ENCODE measurements at regions not wholly inside any gene's neighbourhood (a gene's known extent, or its start where the extent isn't known, plus 50 kb on each side); places are given as distances from the start of the nearest gene placed in this dataset.
A peak's percentile ranks its signal among the peaks of the same experiment; 100 is the strongest.

DNA sequence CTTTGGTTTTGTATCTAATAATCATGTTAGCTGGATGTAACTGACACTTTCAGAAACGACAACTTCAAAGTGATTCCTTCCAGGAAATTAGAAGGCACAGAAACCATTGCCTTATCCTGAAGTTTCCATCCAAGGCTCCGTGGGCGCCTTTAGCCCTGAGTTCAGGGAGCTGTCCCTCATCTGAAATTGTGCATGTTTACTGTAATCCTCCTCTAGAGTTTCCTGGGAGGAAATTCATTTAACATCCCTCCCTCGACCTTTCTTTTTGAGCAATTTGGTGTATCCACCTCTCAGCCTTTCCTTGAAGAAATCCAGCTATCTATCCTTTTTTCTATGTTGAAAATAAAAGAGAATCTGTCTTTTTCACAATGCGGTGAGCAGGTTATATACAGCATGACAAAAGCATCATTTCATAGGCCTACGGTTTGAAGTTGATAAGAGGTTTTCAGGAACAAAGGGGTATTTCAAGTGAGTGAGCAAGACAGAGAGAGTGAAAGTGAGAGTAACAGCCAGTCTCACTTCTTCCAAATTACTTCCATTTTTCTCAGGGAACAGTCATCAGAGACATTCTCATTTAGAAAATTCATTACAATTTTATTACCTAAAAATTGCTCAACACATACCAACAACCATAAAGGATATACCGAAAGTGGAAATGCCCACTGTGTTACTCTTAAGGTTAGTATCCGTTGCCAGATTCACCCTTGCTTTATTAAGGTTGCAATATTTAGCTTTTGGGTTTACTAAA, 167.3 kb downstream of the MREG start:
- whole genome bisulfite sequencing (ENCODE audit: low lambda C conversion rate), result 88% methylated on average over 8 of the region's 8 CpGs
- TF ChIP-seq RFX5 (IDR thresholded peaks at IDR 0.05; ENCODE audit: low read length) (no peak), RAD21 (IDR thresholded peaks at IDR 0.05; ENCODE audit: low read length) (no peak), MEF2A (IDR thresholded peaks at IDR 0.05; ENCODE audit: borderline replicate concordance, low read depth) (no peak), FOXM1 (IDR thresholded peaks at IDR 0.05; ENCODE audit: low read depth) (no peak), FOSL2 (IDR thresholded peaks at IDR 0.05; ENCODE audit: borderline replicate concordance, low read depth) (no peak), CHD2 (IDR thresholded peaks at IDR 0.05; ENCODE audit: low read length, partially characterized antibody) (no peak)
- TF ChIP-seq, protein P1, sequence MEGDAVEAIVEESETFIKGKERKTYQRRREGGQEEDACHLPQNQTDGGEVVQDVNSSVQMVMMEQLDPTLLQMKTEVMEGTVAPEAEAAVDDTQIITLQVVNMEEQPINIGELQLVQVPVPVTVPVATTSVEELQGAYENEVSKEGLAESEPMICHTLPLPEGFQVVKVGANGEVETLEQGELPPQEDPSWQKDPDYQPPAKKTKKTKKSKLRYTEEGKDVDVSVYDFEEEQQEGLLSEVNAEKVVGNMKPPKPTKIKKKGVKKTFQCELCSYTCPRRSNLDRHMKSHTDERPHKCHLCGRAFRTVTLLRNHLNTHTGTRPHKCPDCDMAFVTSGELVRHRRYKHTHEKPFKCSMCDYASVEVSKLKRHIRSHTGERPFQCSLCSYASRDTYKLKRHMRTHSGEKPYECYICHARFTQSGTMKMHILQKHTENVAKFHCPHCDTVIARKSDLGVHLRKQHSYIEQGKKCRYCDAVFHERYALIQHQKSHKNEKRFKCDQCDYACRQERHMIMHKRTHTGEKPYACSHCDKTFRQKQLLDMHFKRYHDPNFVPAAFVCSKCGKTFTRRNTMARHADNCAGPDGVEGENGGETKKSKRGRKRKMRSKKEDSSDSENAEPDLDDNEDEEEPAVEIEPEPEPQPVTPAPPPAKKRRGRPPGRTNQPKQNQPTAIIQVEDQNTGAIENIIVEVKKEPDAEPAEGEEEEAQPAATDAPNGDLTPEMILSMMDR (IDR thresholded peaks at IDR 0.05), result no peak
- Histone ChIP-seq H3K36me3 (replicated peaks in 1 of 2; ENCODE audit: control insufficient read depth in 1 of 2, insufficient read depth in 2 of 2, low read length in 1 of 2) (no peaks in the 10 kb centered on the region), H3K9ac (no peak overlapping the region), H3K27me3 (ENCODE audit: insufficient read depth) (no peaks in the 10 kb centered on the region), H3K79me2 (ENCODE audit: insufficient read depth) (no peaks in the 10 kb centered on the region), H4K20me1 (ENCODE audit: insufficient read depth) (no peaks in the 10 kb centered on the region), H3K9me3 (no peaks in the 10 kb centered on the region), H3K4me1 (ENCODE audit: control insufficient read depth in 1 of 2, insufficient read depth in 2 of 2, low read depth in 1 of 2, low read length in 1 of 2) (peaks cover 2 to 15% of the 10 kb centered on the region in 2 experiments; a peak in 1 of 4 replicates), H3K4me3 (ENCODE audit: low read depth in 2 of 2, low read length in 1 of 2) (no peak overlapping the region), H3K9me2 (no peaks in the 10 kb centered on the region), H3F3A (replicated peaks; ENCODE audit: insufficient read depth) (peaks cover 16% of the 10 kb centered on the region), H3K4me2 (no peak overlapping the region), H2AFZ (ENCODE audit: low read depth) (no peak overlapping the region), H3K27ac (ENCODE audit: low read depth in 2 of 2, low read length in 1 of 2) (no peak overlapping the region)
- DNase-seq, result no peak
- CTCF ChIA-PET, result interaction anchor here (0.8 to 1.6 kb wide), 4 partner anchors 11 to 212 kb away, joined by 3 to 4 read pairs (median 4); no protein-coding TSS in a partner anchor
- POLR2A ChIA-PET, result no interaction called here

DNA sequence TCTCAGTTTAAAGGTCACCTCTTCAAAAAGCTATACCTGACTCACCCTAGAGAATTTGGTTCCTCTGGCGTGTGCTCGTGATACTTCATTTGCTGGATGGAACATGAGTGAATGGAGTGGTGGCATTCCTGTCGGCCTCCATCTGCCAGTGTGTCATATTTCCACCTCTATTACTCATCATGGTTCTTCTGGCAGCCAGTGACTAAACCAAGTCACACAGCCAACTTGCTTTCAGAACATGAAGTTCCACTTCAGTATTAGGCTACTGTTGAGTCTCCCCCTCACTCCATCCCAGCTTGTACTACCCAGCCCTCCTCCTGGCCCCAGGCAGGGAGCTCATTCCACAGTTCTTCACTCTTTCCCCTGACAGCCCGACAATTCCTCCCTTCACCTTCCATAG, 169.8 kb downstream of the MREG start:
- 27% methylated on average over 4 of the region's 4 CpGs for WGBS (ENCODE audit: low lambda C conversion rate)
- DNase-seq, result no peak
- ChIA-PET POLR2A (no interaction called here), CTCF (no interaction called here)
- H3K9ac ChIP-seq, result peak overlapping the region; percentile 38; the same call in 1 of the 2 replicates
- no peak overlapping the region; a peak in 1 of 4 replicates for H3K4me3 ChIP-seq (ENCODE audit: low read depth in 2 of 2, low read length in 1 of 2)
- H4K20me1 ChIP-seq (ENCODE audit: insufficient read depth), result no peaks in the 10 kb centered on the region
- H3F3A ChIP-seq (replicated peaks; ENCODE audit: insufficient read depth), result peaks cover 16% of the 10 kb centered on the region
- H3K27me3 ChIP-seq (ENCODE audit: insufficient read depth), result no peaks in the 10 kb centered on the region
- H3K9me3 ChIP-seq, result no peaks in the 10 kb centered on the region
- H3K27ac ChIP-seq (ENCODE audit: low read depth in 2 of 2, low read length in 1 of 2), result peak overlapping the region in 1 of 2 experiments; percentile 70; a peak in 2 of 4 replicates
- H3K36me3 ChIP-seq (replicated peaks in 1 of 2; ENCODE audit: control insufficient read depth in 1 of 2, insufficient read depth in 2 of 2, low read length in 1 of 2), result no peaks in the 10 kb centered on the region
- TF ChIP-seq, protein P2, sequence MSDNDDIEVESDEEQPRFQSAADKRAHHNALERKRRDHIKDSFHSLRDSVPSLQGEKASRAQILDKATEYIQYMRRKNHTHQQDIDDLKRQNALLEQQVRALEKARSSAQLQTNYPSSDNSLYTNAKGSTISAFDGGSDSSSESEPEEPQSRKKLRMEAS (IDR thresholded peaks at IDR 0.05; ENCODE audit: low read depth), result 0 out of 2 replicates have a peak, but pooled peaks have one; percentile 34
- peak; percentile 88 for TF ChIP-seq FOSL2 (IDR thresholded peaks at IDR 0.05; ENCODE audit: borderline replicate concordance, low read depth)
- TF ChIP-seq USF1 (IDR thresholded peaks at IDR 0.05; ENCODE audit: borderline replicate concordance, low read depth), result no peak
- TF ChIP-seq TCF12 (IDR thresholded peaks at IDR 0.05), result peak; percentile 77
- TF ChIP-seq TEAD4 (IDR thresholded peaks at IDR 0.05; ENCODE audit: borderline replicate concordance, insufficient read depth), result peak; percentile 39; the same call in 1 of the 2 replicates
- TF ChIP-seq JUND (IDR thresholded peaks at IDR 0.05), result peak; percentile 74
- TF ChIP-seq SIN3A (IDR thresholded peaks at IDR 0.05; ENCODE audit: borderline replicate concordance, low read depth, low read length), result no peak
- TF ChIP-seq, protein P3, sequence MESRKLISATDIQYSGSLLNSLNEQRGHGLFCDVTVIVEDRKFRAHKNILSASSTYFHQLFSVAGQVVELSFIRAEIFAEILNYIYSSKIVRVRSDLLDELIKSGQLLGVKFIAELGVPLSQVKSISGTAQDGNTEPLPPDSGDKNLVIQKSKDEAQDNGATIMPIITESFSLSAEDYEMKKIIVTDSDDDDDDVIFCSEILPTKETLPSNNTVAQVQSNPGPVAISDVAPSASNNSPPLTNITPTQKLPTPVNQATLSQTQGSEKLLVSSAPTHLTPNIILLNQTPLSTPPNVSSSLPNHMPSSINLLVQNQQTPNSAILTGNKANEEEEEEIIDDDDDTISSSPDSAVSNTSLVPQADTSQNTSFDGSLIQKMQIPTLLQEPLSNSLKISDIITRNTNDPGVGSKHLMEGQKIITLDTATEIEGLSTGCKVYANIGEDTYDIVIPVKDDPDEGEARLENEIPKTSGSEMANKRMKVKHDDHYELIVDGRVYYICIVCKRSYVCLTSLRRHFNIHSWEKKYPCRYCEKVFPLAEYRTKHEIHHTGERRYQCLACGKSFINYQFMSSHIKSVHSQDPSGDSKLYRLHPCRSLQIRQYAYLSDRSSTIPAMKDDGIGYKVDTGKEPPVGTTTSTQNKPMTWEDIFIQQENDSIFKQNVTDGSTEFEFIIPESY (IDR thresholded peaks at IDR 0.05; ENCODE audit: borderline replicate concordance, low read depth), result peak; percentile 55; the same call in 1 of the 2 replicates
- TF ChIP-seq EP300 (IDR thresholded peaks at IDR 0.05; ENCODE audit: borderline replicate concordance in 1 of 2, low read depth in 1 of 2, low read length in 1 of 2), result peak in 1 of 2 experiments; percentile 40; a peak in 1 of 4 replicates
- TF ChIP-seq NFIC (IDR thresholded peaks at IDR 0.05; ENCODE audit: borderline replicate concordance), result peak; percentile 74; the same call in 1 of the 2 replicates
- TF ChIP-seq PBX3 (IDR thresholded peaks at IDR 0.05), result peak; percentile 84
- no peak for TF ChIP-seq GATA2 (CRISPR knock-in tag; IDR thresholded peaks at IDR 0.05)
- peaks cover 2 to 10% of the 10 kb centered on the region in 2 experiments; a peak in 1 of 4 replicates for H3K4me1 ChIP-seq (ENCODE audit: control insufficient read depth in 1 of 2, insufficient read depth in 2 of 2, low read depth in 1 of 2, low read length in 1 of 2)
- peak overlapping the region; percentile 64 for H3K4me2 ChIP-seq
- peak overlapping the region; percentile 73; the same call in 1 of the 2 replicates for H2AFZ ChIP-seq (ENCODE audit: low read depth)
- no peaks in the 10 kb centered on the region for H3K9me2 ChIP-seq
- no peaks in the 10 kb centered on the region for H3K79me2 ChIP-seq (ENCODE audit: insufficient read depth)

Measured in SK-N-SH (cell line).